Mucosa of descending colon (tissue), 3 donors: ENCODE measurements at regions not wholly inside any gene's neighbourhood (a gene's known extent, or its start where the extent isn't known, plus 50 kb on each side); places are given as distances from the start of the nearest gene placed in this dataset.
A peak's percentile ranks its signal among the peaks of the same experiment; 100 is the strongest.

Experiments
- ATAC-seq: fragments of 200-7000 bp; cut with Tn5 transposase; one replicate; pipeline ENCODE4 v1.9.1; 2020; ENCODE audit warnings: mild to moderate bottlenecking, moderate library complexity
- DNase-seq, 3 donors: peaks; one replicate each; pipeline ENCODE4 v3.0.0-alpha.2; 2020
- H3K36me3 ChIP-seq: fragments of 200-600 bp; one replicate; pipeline ENCODE4 v1.8.0; 2021; ENCODE audit warnings: low read depth, mild to moderate bottlenecking
- H3K4me1 ChIP-seq: fragments of 200-600 bp; one replicate; pipeline ENCODE4 v1.8.0; 2021; ENCODE audit warnings: low read depth, mild to moderate bottlenecking
- H3K4me3 ChIP-seq: fragments of 200-600 bp; one replicate; pipeline ENCODE4 v1.8.0; 2021; ENCODE audit warnings: mild to moderate bottlenecking
- H3K9me3 ChIP-seq: fragments of 200-600 bp; one replicate; pipeline ENCODE4 v1.8.0; 2021; ENCODE audit warnings: mild to moderate bottlenecking
- intact Hi-C, 2 donors: fragments of 100-400 bp; cut with DNase I in 1 of 2; cut with micrococcal nuclease in 1 of 2; formaldehyde crosslinking; loops; one replicate each; pipeline versions ENCODE4 v1.11.0 to v1.11.1; 2022; cut with DNase I, micrococcal nuclease
- TF ChIP-seq, protein P1 (sequence below): fragments of 200-600 bp; IDR thresholded peaks from one replicate; pipeline ENCODE4 v1.8.0; 2022; ENCODE audit warnings: antibody characterized with exemption, mild to moderate bottlenecking
- donor health status: DM: no; HTN: no; CAD: no; lungs with moderate emphysema.
- donor health status: DM: no; HTN: no; CAD: no.
- donor health status: DM: no; HTN: yes; CAD: no.

DNA sequence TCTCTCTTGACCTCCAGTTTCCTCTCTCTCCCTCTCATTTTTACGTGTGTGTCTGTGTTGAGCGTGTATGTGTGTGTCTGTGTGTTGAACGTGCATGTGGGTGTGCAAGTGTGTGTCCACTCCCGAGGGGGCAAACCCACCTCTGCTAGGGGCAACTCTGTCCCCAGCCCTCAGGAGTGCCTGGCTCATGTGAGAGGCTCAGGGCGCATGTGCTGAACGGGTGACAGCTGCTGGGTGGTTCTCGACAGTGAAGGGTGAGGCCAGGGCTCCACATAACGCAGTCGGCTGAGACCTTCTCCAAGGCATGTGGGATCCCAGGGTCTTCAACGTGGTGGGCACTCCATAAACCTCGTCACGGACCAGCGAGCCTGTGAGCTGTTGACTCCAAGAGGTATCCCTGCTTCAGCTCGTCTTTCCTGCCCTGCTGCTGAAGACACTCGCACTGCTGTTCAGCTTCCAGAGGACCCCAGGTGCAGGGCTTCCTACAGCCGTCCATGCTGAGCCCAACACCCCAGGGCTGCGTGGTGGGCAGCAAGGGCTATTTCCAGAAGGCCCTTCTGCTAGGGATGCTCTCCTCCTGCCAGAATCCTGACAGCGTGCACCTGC is 361.6 kb upstream of the SHH start:
- Histone ChIP-seq H3K36me3 (no peaks in the 10 kb centered on the region), H3K4me3 (no peak overlapping the region), H3K9me3 (no peaks in the 10 kb centered on the region), H3K4me1 (no peaks in the 10 kb centered on the region)
- DNase-seq (peak in 1 of 3 donors; percentile 30), ATAC-seq (no peak)
- TF ChIP-seq, protein P1, sequence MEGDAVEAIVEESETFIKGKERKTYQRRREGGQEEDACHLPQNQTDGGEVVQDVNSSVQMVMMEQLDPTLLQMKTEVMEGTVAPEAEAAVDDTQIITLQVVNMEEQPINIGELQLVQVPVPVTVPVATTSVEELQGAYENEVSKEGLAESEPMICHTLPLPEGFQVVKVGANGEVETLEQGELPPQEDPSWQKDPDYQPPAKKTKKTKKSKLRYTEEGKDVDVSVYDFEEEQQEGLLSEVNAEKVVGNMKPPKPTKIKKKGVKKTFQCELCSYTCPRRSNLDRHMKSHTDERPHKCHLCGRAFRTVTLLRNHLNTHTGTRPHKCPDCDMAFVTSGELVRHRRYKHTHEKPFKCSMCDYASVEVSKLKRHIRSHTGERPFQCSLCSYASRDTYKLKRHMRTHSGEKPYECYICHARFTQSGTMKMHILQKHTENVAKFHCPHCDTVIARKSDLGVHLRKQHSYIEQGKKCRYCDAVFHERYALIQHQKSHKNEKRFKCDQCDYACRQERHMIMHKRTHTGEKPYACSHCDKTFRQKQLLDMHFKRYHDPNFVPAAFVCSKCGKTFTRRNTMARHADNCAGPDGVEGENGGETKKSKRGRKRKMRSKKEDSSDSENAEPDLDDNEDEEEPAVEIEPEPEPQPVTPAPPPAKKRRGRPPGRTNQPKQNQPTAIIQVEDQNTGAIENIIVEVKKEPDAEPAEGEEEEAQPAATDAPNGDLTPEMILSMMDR = no peak
- intact Hi-C loops = no loop called here

DNA sequence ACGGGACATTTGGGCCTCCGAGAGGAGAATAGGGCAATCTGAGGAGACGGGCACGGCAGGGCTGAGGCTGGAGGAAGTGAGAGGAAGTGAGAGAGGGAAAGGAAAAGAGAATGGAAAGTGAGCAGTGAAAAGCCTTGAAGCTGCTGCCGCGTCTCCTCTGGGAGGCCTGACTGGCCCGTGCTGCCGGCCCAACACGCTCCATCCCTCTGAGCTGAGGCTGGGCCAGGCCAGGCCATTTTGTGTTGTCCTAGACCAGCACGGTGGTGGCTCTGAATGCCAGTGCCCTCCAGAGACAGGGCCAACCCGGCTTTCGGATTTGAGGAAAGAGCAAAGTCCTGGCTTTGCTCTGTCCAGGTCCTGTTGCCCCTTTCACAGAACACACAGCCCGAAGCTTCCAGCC is 361.1 kb upstream of the SHH start:
- no peaks in the 10 kb centered on the region for H3K4me1 ChIP-seq
- H3K9me3 ChIP-seq = no peaks in the 10 kb centered on the region
- H3K36me3 ChIP-seq = no peaks in the 10 kb centered on the region
- ATAC-seq (no peak), DNase-seq (peak in 1 of 3 donors; percentile 27)
- no peak overlapping the region for H3K4me3 ChIP-seq
- intact Hi-C loops = no loop called here
- TF ChIP-seq, protein P1 = no peak

DNA sequence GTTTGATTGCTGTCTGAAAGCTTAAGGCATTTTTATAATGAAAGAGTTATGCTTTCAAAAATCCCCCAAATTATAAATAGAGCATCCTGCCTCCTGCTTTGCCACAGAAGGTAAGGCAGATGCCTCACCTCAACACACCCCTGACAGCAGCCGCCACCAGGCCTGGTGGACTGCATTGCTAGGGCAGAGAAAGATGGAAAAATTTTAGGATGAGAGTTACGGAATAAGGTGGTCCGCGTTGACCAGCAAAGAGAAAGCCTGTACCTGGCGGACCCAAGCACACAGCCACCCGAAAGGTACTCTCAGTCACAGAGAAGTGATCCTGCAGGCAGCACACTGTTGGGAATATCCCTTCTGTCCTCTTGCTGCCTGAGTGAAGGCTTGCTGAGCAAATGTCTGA is 360.4 kb upstream of the SHH start:
- intact Hi-C loops = no loop called here
- Histone ChIP-seq H3K4me1 (no peaks in the 10 kb centered on the region), H3K9me3 (no peaks in the 10 kb centered on the region), H3K4me3 (no peak overlapping the region), H3K36me3 (no peaks in the 10 kb centered on the region)
- ATAC-seq (no peak), DNase-seq (no peak)
- TF ChIP-seq, protein P1 = no peak

DNA sequence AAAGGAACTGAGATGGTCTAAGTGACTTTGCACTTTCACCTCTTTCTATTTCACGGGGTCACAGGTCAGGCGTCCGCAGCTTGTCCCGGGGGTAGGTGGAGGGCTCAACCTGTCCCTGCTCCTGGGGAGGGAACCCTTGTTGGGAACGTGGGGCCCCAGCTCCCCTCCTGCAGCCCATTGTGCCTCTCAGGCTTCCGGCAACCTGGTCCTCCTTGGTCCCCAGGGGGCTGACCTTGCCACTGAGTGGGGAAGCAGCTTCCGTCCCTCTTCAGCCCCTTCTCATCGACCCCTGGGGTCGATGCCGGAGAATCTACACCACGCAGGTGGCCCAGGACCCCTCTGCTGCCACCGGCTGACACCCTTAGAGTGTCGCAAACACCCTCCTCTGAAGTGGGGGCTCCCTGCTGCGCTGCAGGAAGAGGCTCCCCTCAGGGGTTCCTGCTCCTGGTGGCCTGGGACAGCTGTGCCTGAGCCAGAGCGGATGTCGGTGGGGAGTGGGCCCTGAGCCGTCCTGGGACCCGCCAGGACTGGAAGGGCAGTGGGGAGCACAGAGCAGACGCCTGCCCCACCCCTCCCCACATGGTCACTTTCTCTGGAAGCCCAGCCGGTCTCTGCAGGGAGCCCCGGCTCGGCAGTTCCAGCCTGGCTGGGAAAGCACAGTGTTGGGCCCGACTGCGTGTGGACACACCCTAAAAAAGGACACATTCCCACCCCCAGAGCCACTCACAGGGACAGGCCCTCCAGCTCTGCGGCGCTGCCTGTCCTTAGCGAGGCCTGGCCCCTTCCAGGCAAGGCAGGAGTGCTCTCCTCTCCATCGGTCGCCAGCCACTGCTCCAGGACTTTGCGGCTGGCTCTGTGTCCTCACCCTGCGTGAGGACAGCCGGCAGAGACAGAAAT is 357.5 kb upstream of the SHH start:
- intact Hi-C loops = no loop called here
- Histone ChIP-seq H3K4me1 (no peaks in the 10 kb centered on the region), H3K36me3 (no peaks in the 10 kb centered on the region), H3K9me3 (no peaks in the 10 kb centered on the region), H3K4me3 (no peak overlapping the region)
- ATAC-seq = no peak
- DNase-seq = peak in 1 of 3 donors; percentile 33
- TF ChIP-seq, protein P1 = no peak

DNA sequence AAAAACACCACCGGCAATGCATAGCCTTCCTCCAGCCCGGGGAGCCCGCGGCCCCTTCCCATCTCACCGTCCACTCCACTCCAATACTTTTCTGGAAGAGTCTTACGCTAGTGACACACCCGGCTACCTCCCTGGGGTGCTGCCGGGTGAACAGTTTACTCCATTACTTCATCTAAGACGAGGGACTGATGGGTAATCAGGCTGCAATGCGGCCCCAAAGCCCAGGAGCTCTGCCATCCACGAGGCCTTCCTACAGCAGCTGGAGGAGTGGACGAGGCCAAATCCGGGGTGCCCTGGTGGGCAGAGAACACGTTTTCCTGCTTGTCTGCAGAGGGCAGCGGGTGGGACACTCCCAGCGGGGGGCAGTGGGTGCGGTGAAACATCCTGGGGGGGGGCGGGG is 356.2 kb upstream of the SHH start:
- no peaks in the 10 kb centered on the region for H3K9me3 ChIP-seq
- intact Hi-C loops = no loop called here
- ATAC-seq (no peak), DNase-seq (no peak)
- H3K4me1 ChIP-seq = no peaks in the 10 kb centered on the region
- no peaks in the 10 kb centered on the region for H3K36me3 ChIP-seq
- TF ChIP-seq, protein P1 = no peak
- H3K4me3 ChIP-seq = no peak overlapping the region
